Mammary epithelial cell (primary cell): ENCODE measurements at regions not wholly inside any gene's neighbourhood (a gene's known extent, or its start where the extent isn't known, plus 50 kb on each side); places are given as distances from the start of the nearest gene placed in this dataset.

ENCODE experiments used
- EZH2 ChIP-seq: IDR thresholded peaks from 2 replicates; pipeline ENCODE4 v1.6.1; 2012; ENCODE audit warnings: low read length, inconsistent platforms, borderline replicate concordance
- TF ChIP-seq, protein P1 (sequence below), 2 donors: IDR thresholded peaks in 1 of 2; conservative IDR thresholded peaks in 1 of 2; 2 replicates each; pipeline ENCODE4 v1.5.1; 2011 to 2012; ENCODE audit warnings: inconsistent platforms in 2 of 2, low read length in 2 of 2, mild to moderate bottlenecking in 2 of 2, control low read depth in 1 of 2, low read depth in 1 of 2; ENCODE audit not compliant: insufficient read depth in 1 of 2; ENCODE audit errors: extremely low read depth in 1 of 2

DNA sequence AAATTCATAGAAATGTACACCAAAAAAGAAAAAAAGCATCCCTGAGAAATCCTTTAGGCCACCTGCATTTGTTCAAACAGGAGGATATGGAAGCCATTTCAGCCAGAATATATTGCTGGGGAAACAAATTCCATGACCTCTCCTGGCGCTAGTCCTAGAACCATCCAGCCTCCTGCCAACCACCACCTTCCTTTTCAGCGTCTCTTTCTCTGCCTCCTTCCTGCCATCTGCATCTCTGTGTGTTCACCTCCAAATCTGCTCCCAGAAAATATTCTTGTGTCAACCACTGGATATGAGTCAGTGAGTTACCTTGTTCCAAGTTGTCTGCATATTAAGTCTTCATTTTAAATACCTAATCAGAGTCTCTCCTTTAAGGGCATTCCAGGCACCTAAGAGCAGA is 50.6 kb upstream of the NPY start:
- TF ChIP-seq, protein P1, sequence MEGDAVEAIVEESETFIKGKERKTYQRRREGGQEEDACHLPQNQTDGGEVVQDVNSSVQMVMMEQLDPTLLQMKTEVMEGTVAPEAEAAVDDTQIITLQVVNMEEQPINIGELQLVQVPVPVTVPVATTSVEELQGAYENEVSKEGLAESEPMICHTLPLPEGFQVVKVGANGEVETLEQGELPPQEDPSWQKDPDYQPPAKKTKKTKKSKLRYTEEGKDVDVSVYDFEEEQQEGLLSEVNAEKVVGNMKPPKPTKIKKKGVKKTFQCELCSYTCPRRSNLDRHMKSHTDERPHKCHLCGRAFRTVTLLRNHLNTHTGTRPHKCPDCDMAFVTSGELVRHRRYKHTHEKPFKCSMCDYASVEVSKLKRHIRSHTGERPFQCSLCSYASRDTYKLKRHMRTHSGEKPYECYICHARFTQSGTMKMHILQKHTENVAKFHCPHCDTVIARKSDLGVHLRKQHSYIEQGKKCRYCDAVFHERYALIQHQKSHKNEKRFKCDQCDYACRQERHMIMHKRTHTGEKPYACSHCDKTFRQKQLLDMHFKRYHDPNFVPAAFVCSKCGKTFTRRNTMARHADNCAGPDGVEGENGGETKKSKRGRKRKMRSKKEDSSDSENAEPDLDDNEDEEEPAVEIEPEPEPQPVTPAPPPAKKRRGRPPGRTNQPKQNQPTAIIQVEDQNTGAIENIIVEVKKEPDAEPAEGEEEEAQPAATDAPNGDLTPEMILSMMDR (conservative IDR thresholded peaks at IDR 0.05 in 1 of 2, IDR thresholded peaks at IDR 0.05 in 1 of 2; ENCODE audit: extremely low read depth in 1 of 2, insufficient read depth in 1 of 2, low read depth in 1 of 2, low read length in 2 of 2), result no peak
- TF ChIP-seq EZH2, result no peak
